ENCODE measurements at regions not wholly inside any gene's neighbourhood (a gene's known extent, or its start where the extent isn't known, plus 50 kb on each side); places are given as distances from the start of the nearest gene placed in this dataset.

- H3K4me3 ChIP-seq (IDR thresholded peaks at IDR 0.05; ENCODE audit: insufficient read depth, low read depth, low read length): no peak overlapping the region
- TF ChIP-seq, protein P1, sequence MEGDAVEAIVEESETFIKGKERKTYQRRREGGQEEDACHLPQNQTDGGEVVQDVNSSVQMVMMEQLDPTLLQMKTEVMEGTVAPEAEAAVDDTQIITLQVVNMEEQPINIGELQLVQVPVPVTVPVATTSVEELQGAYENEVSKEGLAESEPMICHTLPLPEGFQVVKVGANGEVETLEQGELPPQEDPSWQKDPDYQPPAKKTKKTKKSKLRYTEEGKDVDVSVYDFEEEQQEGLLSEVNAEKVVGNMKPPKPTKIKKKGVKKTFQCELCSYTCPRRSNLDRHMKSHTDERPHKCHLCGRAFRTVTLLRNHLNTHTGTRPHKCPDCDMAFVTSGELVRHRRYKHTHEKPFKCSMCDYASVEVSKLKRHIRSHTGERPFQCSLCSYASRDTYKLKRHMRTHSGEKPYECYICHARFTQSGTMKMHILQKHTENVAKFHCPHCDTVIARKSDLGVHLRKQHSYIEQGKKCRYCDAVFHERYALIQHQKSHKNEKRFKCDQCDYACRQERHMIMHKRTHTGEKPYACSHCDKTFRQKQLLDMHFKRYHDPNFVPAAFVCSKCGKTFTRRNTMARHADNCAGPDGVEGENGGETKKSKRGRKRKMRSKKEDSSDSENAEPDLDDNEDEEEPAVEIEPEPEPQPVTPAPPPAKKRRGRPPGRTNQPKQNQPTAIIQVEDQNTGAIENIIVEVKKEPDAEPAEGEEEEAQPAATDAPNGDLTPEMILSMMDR (conservative IDR thresholded peaks at IDR 0.05; ENCODE audit: low read depth, low read length): no peak
These were observed 871.2 kb upstream of the POU3F3 start for GRCh38 chr2:103982691-103983090.

GRCh38 chr2:103986001-103986400 is 867.9 kb upstream of the POU3F3 start:
- Histone ChIP-seq H3K4me3 (IDR thresholded peaks at IDR 0.05; ENCODE audit: insufficient read depth, low read depth, low read length) (no peak overlapping the region), H4K20me1 (ENCODE audit: insufficient read depth) (no peaks in the 10 kb centered on the region), H3K36me3 (ENCODE audit: insufficient read depth) (no peaks in the 10 kb centered on the region), H3K27me3 (ENCODE audit: insufficient read depth, low read depth) (no peaks in the 10 kb centered on the region), H3K79me2 (ENCODE audit: insufficient read depth, low read depth) (no peaks in the 10 kb centered on the region), H3K4me1 (ENCODE audit: low read depth, poor library complexity, severe bottlenecking) (no peaks in the 10 kb centered on the region), H3K4me2 (no peak overlapping the region), H3K27ac (no peak overlapping the region), H2AFZ (ENCODE audit: low read depth) (no peak overlapping the region), H3K9ac (no peak overlapping the region)
- TF ChIP-seq, protein P1 (conservative IDR thresholded peaks at IDR 0.05; ENCODE audit: low read depth, low read length): no peak

More at GRCh38 chr2:103982691-103983090, 871.2 kb upstream of the POU3F3 start:
- Histone ChIP-seq H3K27me3 (ENCODE audit: insufficient read depth, low read depth) (no peaks in the 10 kb centered on the region), H3K9ac (no peak overlapping the region), H4K20me1 (ENCODE audit: insufficient read depth) (no peaks in the 10 kb centered on the region), H2AFZ (ENCODE audit: low read depth) (no peak overlapping the region), H3K4me2 (no peak overlapping the region), H3K79me2 (ENCODE audit: insufficient read depth, low read depth) (no peaks in the 10 kb centered on the region), H3K4me1 (ENCODE audit: low read depth, poor library complexity, severe bottlenecking) (no peaks in the 10 kb centered on the region), H3K27ac (no peak overlapping the region), H3K36me3 (ENCODE audit: insufficient read depth) (no peaks in the 10 kb centered on the region)

- no peak overlapping the region for H3K4me3 ChIP-seq (IDR thresholded peaks at IDR 0.05; ENCODE audit: insufficient read depth, low read depth, low read length)
- TF ChIP-seq, protein P1 (conservative IDR thresholded peaks at IDR 0.05; ENCODE audit: low read depth, low read length): peak; percentile 55
These were observed 862.3 kb upstream of the POU3F3 start for GRCh38 chr2:103991591-103991990.

GRCh38 chr2:104004821-104005220 is 849.1 kb upstream of the POU3F3 start:
- H3K9ac ChIP-seq: no peak overlapping the region
- H3K4me1 ChIP-seq (ENCODE audit: low read depth, poor library complexity, severe bottlenecking): no peaks in the 10 kb centered on the region
- H3K4me3 ChIP-seq (IDR thresholded peaks at IDR 0.05; ENCODE audit: insufficient read depth, low read depth, low read length): no peak overlapping the region
- no peak overlapping the region for H2AFZ ChIP-seq (ENCODE audit: low read depth)
- no peak overlapping the region for H3K27ac ChIP-seq
- H3K79me2 ChIP-seq (ENCODE audit: insufficient read depth, low read depth): no peaks in the 10 kb centered on the region
- TF ChIP-seq, protein P1 (conservative IDR thresholded peaks at IDR 0.05; ENCODE audit: low read depth, low read length): no peak
- H3K4me2 ChIP-seq: no peak overlapping the region
- H3K27me3 ChIP-seq (ENCODE audit: insufficient read depth, low read depth): no peaks in the 10 kb centered on the region
- no peaks in the 10 kb centered on the region for H3K36me3 ChIP-seq (ENCODE audit: insufficient read depth)
- H4K20me1 ChIP-seq (ENCODE audit: insufficient read depth): no peaks in the 10 kb centered on the region

More at GRCh38 chr2:103991591-103991990, 862.3 kb upstream of the POU3F3 start:
- Histone ChIP-seq H3K4me2 (no peak overlapping the region), H3K27me3 (ENCODE audit: insufficient read depth, low read depth) (no peaks in the 10 kb centered on the region), H2AFZ (ENCODE audit: low read depth) (no peak overlapping the region), H3K9ac (no peak overlapping the region), H3K27ac (no peak overlapping the region), H3K79me2 (ENCODE audit: insufficient read depth, low read depth) (no peaks in the 10 kb centered on the region), H3K36me3 (ENCODE audit: insufficient read depth) (no peaks in the 10 kb centered on the region), H3K4me1 (ENCODE audit: low read depth, poor library complexity, severe bottlenecking) (no peaks in the 10 kb centered on the region), H4K20me1 (ENCODE audit: insufficient read depth) (no peaks in the 10 kb centered on the region)
